IPS-NIHi7 (cell line): ENCODE measurements at regions not wholly inside any gene's neighbourhood (a gene's known extent, or its start where the extent isn't known, plus 50 kb on each side); places are given as distances from the start of the nearest gene placed in this dataset.

ENCODE experiments used
- DNase-seq: peaks from one replicate; pipeline ENCODE4 v3.0.0; 2012; ENCODE audit warnings: mixed read lengths; ENCODE audit errors: extremely low spot score

GRCh38 chr6:143595251-143596036, 82.3 kb upstream of the PHACTR2 start:
- no peak for DNase-seq

GRCh38 chr6:143594647-143595046, 83.1 kb upstream of the PHACTR2 start:
- DNase-seq = no peak

- peak; percentile 70 for DNase-seq
These were observed 80.8 kb upstream of the FUCA2 start for GRCh38 chr6:143592335-143592734.

- no peak for DNase-seq
These were observed 79.9 kb upstream of the FUCA2 start for GRCh38 chr6:143591441-143591840.

GRCh38 chr6:143589162-143589561, 77.6 kb upstream of the FUCA2 start:
- DNase-seq = no peak

GRCh38 chr6:143586557-143586956, 75.0 kb upstream of the FUCA2 start:
- no peak for DNase-seq

GRCh38 chr6:143585716-143586115, 74.2 kb upstream of the FUCA2 start:
- no peak for DNase-seq

GRCh38 chr6:143585241-143585640, 73.7 kb upstream of the FUCA2 start:
- DNase-seq = no peak

GRCh38 chr6:143583542-143584327, 72.2 kb upstream of the FUCA2 start:
- no peak for DNase-seq

- no peak for DNase-seq
These were observed 70.4 kb upstream of the FUCA2 start for GRCh38 chr6:143581835-143582480.

GRCh38 chr6:143579703-143580102, 68.2 kb upstream of the FUCA2 start:
- DNase-seq = no peak

- no peak for DNase-seq
These were observed 66.5 kb upstream of the FUCA2 start for GRCh38 chr6:143578054-143578453.

GRCh38 chr6:143575901-143576426, 64.4 kb upstream of the FUCA2 start:
- no peak for DNase-seq

GRCh38 chr6:143575440-143575839, 63.9 kb upstream of the FUCA2 start:
- DNase-seq = peak; percentile 84

- DNase-seq = no peak
These were observed 58.8 kb upstream of the FUCA2 start for GRCh38 chr6:143570147-143570853.

GRCh38 chr6:143569040-143569439, 57.5 kb upstream of the FUCA2 start:
- DNase-seq = no peak

- DNase-seq = no peak
These were observed 53.0 kb upstream of the FUCA2 start for GRCh38 chr6:143564484-143565017.

- no peak for DNase-seq
These were observed 50.6 kb upstream of the FUCA2 start for GRCh38 chr6:143562143-143562542.
